HEK293 (cell line): ENCODE measurements at regions not wholly inside any gene's neighbourhood (a gene's known extent, or its start where the extent isn't known, plus 50 kb on each side); places are given as distances from the start of the nearest gene placed in this dataset.

Source experiments
- RBAK ChIP-seq: fragments of 450-650 bp; formaldehyde crosslinking; IDR thresholded peaks from 2 replicates; pipeline ENCODE4 v1.5.1; 2016; ENCODE audit warnings: missing biosample characterization, missing genetic modification characterization
- TSHZ1 ChIP-seq: fragments of 450-650 bp; formaldehyde crosslinking; IDR thresholded peaks from 2 replicates; pipeline ENCODE4 v1.5.1; 2016; ENCODE audit warnings: missing biosample characterization, missing genetic modification characterization, borderline replicate concordance
- ZBTB20 ChIP-seq: fragments of 450-650 bp; formaldehyde crosslinking; IDR thresholded peaks from 2 replicates; pipeline ENCODE4 v1.5.1; 2016; ENCODE audit warnings: missing biosample characterization, missing genetic modification characterization
- ZFP37 ChIP-seq: fragments of 450-650 bp; formaldehyde crosslinking; IDR thresholded peaks from 2 replicates; pipeline ENCODE4 v1.5.1; 2016; ENCODE audit warnings: missing biosample characterization, missing genetic modification characterization
- ZNF174 ChIP-seq: fragments of 450-650 bp; formaldehyde crosslinking; IDR thresholded peaks from 2 replicates; pipeline ENCODE4 v1.5.0; 2017; ENCODE audit warnings: missing biosample characterization, mild to moderate bottlenecking, missing genetic modification characterization
- ZNF202 ChIP-seq: fragments of 450-650 bp; formaldehyde crosslinking; IDR thresholded peaks from 2 replicates; pipeline ENCODE4 v1.5.1; 2016; ENCODE audit warnings: missing biosample characterization, missing genetic modification characterization, borderline replicate concordance
- ZNF292 ChIP-seq: fragments of 450-650 bp; formaldehyde crosslinking; IDR thresholded peaks from 2 replicates; pipeline ENCODE4 v1.5.1; 2016; ENCODE audit warnings: low read depth, missing biosample characterization, missing genetic modification characterization, borderline replicate concordance
- ZNF335 ChIP-seq: fragments of 450-650 bp; formaldehyde crosslinking; conservative IDR thresholded peaks from 2 replicates; pipeline ENCODE4 v1.5.1; 2016; ENCODE audit warnings: missing biosample characterization, missing genetic modification characterization
- ZNF544 ChIP-seq: fragments of 450-650 bp; formaldehyde crosslinking; IDR thresholded peaks from 2 replicates; pipeline ENCODE4 v1.5.0; 2017; ENCODE audit warnings: missing biosample characterization, missing genetic modification characterization
- ZNF837 ChIP-seq: fragments of 450-650 bp; formaldehyde crosslinking; IDR thresholded peaks from 2 replicates; pipeline ENCODE4 v1.5.1; 2016; ENCODE audit warnings: missing biosample characterization, missing genetic modification characterization
- ZNF843 ChIP-seq: fragments of 450-650 bp; formaldehyde crosslinking; IDR thresholded peaks from 2 replicates; pipeline ENCODE4 v1.5.1; 2016; ENCODE audit warnings: missing biosample characterization, missing genetic modification characterization
- TF ChIP-seq, protein P1 (sequence below): fragments of 450-650 bp; formaldehyde crosslinking; IDR thresholded peaks from 2 replicates; pipeline ENCODE4 v1.5.1; 2016; ENCODE audit warnings: missing biosample characterization, missing genetic modification characterization
- TF ChIP-seq, protein P2 (sequence below): IDR thresholded peaks from 2 replicates; pipeline ENCODE4 v1.6.1; 2011; ENCODE audit warnings: mild to moderate bottlenecking, low read depth, low read length, borderline replicate concordance

DNA sequence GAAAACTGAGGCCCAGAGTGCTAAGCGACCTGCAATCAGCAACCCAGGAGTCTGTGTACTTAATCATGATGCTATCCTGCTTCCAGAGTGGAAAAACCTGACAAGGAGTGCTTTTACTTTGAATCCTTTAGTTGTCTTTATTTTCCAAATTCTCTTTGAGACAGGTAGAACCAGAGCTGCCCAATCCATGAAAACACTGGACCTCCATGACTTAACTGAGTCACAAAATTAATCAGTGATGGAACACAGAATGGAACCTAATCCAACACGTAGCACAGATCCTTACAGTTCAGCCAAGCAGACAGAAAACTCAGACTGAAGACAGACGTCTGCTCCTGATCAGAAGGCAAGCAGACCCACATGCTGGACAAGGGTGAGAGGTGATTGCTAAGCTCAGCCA, 175.6 kb downstream of the BCL11A start:
- no peak for TF ChIP-seq ZBTB20
- TF ChIP-seq, protein P1, sequence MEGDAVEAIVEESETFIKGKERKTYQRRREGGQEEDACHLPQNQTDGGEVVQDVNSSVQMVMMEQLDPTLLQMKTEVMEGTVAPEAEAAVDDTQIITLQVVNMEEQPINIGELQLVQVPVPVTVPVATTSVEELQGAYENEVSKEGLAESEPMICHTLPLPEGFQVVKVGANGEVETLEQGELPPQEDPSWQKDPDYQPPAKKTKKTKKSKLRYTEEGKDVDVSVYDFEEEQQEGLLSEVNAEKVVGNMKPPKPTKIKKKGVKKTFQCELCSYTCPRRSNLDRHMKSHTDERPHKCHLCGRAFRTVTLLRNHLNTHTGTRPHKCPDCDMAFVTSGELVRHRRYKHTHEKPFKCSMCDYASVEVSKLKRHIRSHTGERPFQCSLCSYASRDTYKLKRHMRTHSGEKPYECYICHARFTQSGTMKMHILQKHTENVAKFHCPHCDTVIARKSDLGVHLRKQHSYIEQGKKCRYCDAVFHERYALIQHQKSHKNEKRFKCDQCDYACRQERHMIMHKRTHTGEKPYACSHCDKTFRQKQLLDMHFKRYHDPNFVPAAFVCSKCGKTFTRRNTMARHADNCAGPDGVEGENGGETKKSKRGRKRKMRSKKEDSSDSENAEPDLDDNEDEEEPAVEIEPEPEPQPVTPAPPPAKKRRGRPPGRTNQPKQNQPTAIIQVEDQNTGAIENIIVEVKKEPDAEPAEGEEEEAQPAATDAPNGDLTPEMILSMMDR: no peak
- no peak for TF ChIP-seq ZNF544
- TF ChIP-seq ZNF292: no peak
- TF ChIP-seq RBAK (tag by site-specific recombination): no peak
- TF ChIP-seq ZFP37 (tag by site-specific recombination): no peak
- TF ChIP-seq ZNF335 (tag by site-specific recombination): no peak
- TF ChIP-seq, protein P2, sequence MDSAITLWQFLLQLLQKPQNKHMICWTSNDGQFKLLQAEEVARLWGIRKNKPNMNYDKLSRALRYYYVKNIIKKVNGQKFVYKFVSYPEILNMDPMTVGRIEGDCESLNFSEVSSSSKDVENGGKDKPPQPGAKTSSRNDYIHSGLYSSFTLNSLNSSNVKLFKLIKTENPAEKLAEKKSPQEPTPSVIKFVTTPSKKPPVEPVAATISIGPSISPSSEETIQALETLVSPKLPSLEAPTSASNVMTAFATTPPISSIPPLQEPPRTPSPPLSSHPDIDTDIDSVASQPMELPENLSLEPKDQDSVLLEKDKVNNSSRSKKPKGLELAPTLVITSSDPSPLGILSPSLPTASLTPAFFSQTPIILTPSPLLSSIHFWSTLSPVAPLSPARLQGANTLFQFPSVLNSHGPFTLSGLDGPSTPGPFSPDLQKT: no peak
- TF ChIP-seq TSHZ1: no peak
- TF ChIP-seq ZNF202: no peak
- TF ChIP-seq ZNF843 (tag by site-specific recombination): no peak
- no peak for TF ChIP-seq ZNF837
- no peak for TF ChIP-seq ZNF174
